8988T (cell line): ENCODE measurements at regions not wholly inside any gene's neighbourhood (a gene's known extent, or its start where the extent isn't known, plus 50 kb on each side); places are given as distances from the start of the nearest gene placed in this dataset.
A peak's percentile ranks its signal among the peaks of the same experiment; 100 is the strongest.
"Not testable (repeated sequence)": the region's sequence is repeated elsewhere in the genome, so short reads cannot be mapped to it uniquely, and the experiment has no call there.

ENCODE experiments used
- DNase-seq: peaks from one replicate; pipeline ENCODE4 v3.0.0; 2011

DNA sequence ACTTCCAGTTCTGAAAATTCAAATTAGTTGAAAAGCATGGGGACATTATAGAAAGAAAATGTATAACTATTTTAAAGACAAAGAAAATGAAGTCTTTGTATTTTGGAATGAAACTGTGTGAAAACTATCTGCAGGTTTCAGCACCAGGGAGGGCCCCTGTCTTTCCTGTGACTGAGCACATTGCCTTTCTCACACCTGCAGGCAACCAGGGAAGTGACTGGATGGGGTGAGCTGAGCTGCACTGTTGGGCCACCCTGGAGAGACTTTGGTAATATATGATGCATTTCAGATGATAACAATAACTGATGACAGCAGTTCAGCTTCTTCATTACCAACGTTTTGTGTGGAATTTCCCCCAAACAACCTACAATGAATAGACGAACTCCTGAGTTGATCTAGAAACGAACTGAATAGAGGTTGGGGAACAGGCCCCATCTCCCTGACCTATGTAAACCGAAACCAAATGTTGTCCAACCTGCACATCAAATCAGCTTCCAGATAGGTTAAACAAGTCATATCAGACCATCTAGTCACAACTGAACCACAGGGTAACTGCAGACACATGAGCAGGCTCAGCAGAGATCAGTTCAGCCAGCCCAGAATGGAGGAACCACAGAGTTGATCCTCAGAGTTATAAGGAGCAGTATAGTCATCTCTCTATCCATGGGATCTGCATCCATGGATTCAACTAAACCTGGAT is 1402.2 kb downstream of the RPIA start:
- DNase-seq, result not testable (repeated sequence)

DNA sequence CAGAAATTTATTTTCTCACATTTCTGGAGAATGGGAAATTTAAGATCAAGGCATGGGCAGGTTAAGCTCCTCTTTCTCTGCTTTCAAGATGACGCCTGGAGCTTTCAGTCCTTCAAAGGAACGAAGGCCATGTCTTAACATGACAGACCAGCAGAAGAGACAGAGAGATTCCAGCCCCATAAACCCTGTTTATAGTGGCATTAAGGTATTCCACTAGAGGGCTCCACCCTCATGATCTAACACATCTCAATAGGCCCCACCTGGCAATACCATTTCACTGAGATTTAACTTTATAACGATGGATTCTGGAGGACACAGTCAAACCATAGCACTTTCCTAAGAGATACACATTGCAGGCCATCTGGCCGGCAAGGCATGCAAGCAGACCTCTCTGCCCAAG is 1406.1 kb downstream of the RPIA start:
- not testable (repeated sequence) for DNase-seq

DNA sequence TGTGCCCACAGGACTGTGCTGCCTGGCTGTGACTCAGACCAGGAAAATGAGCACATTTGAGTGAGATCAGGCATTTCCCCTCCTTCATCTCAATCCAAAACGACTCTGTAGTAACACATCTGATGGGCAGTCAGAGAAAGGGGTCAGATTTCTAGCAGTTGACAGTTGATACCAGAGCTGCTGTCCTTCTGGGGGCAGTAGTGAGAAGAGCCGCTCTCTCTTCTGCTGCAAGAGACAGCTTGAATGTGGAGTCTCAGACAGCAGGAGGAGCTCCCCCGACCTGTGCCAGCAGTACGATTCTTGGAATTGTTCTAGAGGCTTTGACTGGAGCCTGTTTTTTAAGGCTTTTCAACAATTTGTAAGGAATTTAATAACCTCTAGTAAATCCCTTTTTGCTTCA is 1413.7 kb downstream of the RPIA start:
- not testable (repeated sequence) for DNase-seq

DNA sequence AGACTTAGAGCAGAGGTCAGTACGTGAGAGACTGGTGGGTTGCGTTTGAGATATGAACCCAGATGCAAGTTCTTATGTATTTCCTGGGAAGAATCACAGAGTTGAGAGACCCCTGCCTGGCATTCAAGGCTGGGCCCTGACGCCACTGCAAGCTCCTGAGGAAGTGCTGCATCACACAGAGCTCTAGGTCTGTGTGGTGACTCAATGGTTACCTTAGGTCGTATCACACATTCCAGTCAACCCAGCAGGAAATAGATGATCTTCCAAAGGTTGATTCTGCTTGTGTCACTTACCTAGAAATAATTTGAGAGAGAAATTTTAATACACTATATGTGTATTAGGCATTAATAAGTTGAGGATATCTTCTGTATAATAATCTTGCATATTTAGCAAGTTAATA is 1431.9 kb downstream of the RPIA start:
- not testable (repeated sequence) for DNase-seq

- DNase-seq, result not testable (repeated sequence)
Measured at GRCh38 chr2:90139046-90139445, 1447.6 kb downstream of the RPIA start.

DNA sequence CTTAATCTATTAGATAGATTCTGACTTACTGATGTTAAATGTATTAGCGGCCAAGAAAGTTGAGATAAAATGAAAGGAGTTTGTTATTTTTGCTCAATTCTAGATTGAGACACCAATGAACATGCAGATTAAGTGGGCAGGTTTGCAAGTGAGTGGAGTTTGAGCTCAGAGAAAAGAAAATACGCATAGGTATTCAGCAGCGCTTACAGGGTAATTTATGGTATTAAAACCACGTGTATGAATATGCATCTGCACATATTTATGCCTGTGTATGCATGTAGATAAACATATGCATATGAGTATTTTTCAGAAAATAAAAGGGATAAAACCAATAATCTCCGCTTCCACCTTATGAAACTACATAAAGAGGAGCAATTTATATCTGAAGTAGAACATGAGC is 1450.1 kb downstream of the RPIA start:
- DNase-seq, result not testable (repeated sequence)

DNA sequence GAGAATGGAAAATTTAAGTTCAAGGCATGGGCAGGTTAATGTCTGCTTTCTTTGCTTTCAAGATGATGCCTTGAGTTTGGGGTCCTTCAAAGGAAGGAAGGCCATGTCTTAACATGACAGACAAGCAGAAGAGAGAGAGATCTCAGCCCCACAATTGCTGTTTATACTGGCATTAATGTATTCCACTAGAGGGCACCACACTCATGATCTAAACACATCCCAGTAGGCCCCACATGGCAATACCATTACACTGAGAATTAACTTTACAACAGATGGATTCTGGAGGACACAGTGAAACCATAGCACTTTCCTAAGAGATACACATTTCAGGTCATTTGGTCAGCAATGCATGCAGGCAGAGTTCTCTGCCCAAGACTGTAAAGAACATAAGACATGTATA is 1460.3 kb downstream of the RPIA start:
- DNase-seq, result not testable (repeated sequence)

DNA sequence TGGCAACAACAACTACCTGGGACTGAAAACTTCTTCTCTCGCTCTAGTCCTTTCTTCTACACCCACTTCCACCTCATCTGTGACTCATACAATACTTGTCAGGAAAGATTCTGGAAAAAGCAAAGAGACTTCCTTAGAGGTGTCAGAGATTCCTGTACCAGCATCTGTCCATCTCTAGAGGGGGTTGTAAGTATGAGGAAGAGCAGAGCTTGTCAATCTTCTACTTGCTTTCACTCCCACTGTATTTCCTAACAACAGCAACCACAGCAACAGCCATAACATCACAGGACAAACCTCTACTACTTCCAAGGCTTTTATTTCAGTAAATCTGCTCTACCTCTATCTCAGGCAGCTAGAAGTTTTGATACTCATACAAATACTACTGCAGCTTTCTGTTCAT is 1479.5 kb downstream of the RPIA start:
- DNase-seq, result not testable (repeated sequence)

DNA sequence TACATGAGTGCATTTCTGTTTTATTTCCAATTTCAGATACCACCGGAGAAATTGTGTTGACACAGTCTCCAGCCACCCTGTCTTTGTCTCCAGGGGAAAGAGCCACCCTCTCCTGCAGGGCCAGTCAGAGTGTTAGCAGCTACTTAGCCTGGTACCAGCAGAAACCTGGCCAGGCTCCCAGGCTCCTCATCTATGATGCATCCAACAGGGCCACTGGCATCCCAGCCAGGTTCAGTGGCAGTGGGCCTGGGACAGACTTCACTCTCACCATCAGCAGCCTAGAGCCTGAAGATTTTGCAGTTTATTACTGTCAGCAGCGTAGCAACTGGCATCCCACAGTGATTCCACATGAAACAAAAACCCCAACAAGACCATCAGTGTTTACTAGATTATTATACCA is 1481.6 kb downstream of the RPIA start:
- DNase-seq, result not testable (repeated sequence)

- DNase-seq, result not testable (repeated sequence)
Measured at GRCh38 chr2:90179591-90179990, 1488.1 kb downstream of the RPIA start.

DNA sequence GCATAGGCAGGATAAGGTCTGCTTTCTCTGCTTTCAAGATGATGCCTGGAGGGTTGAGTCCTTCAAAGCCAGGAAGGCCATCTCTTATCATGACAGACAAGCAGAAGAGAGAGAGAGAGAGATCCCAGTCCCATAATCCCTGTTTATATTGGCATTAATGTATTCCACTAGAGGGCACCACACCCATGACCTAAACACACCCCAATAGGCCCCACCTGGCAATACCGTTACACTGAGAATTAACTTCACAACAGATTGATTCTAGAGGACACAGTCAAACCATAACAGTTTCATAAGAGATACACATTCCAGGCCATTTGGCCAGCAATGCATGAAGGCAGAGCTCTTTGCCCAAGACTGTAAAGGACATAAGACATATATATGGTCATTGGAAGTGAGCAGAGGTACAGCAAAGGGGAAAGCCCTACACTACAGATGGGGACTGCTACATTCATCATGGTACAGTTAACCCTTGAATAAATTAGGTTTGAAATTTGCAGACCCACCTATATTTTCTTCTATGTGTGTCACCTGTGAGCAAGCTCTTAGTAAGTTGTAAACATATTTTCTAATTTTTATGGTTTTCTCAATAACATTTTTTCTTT is 1516.1 kb downstream of the RPIA start:
- DNase-seq, result no peak

DNA sequence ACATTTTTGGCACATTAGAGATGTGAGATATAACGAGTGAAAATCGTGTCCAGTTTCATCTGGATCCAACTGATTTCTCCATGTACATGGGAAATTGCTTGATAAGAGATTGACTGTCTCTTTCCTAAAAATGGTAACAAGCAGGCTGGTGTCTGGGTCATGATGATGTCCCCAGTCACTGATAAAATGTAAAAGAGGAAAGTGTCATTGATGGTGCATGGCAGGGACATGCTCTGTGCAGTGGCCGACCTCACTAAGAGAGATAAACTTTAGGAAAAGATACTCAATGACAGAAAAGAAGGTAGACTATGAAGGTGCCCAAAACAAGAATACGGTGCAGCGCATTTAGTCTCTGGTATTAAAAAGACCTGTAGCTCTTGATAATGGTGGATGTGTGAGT is 1517.5 kb downstream of the RPIA start:
- no peak for DNase-seq

DNA sequence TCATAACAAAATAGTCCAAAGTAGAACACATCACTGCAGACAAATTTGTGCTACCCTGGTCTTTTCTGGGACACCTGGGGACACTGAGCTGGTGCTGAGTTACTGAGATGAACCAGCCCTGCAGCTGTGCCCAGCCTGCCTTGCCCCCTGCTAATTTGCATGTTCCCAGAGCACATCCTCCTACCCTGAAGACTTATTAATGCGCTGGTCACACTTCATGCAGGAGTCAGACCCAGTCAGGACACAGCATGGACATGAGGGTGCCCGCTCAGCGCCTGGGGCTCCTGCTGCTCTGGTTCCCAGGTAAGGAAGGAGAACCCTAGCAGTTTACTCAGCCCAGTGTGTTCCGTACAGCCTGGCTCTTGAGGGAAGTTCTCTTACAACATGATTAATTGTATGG is 1518.3 kb downstream of the RPIA start:
- DNase-seq, result no peak

DNA sequence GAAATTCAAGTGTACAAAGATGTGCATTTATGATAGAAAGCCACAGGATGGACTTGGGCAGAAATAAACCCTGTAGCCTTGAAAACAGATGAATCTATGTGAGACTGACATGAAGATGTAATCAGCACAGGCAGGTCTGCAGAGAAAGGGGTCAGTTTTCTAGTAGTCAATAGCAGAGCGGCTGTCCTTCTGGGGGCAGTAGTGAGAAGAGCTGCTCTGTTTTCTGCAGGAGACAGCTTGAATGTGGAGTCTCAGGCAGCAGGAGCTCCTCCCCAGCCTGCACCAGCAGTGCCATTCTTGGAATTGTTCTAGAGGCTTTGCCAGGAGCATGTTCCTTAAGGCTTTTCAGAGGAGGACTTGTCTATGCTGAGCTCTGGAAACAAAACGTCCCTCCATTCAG is 1524.4 kb downstream of the RPIA start:
- DNase-seq, result not testable (repeated sequence)

- not testable (repeated sequence) for DNase-seq
Measured at GRCh38 chr2:90216801-90217200, 1525.3 kb downstream of the RPIA start.

DNA sequence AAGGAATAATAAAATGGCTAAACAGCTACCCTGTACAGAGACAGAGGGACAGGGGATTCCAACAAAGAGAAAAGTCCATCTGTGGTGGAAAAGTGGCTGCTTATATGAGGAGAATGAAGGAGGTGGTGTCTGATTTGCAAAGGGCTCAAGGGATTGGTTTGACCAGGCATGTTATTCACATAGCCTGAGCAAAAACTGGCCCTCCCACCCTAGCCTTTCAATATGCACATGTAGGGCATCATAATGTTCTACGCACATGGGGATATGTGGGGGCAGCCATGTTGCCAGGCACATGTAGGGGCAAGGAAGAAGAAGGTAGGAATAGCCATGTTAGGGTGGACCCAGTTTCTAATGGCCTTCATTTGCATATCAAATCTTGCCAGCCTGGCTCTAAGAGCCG is 1527.1 kb downstream of the RPIA start:
- DNase-seq, result not testable (repeated sequence)

GRCh38 chr2:90220623-90221299 is 1529.3 kb downstream of the RPIA start:
- not testable (repeated sequence) for DNase-seq

DNA sequence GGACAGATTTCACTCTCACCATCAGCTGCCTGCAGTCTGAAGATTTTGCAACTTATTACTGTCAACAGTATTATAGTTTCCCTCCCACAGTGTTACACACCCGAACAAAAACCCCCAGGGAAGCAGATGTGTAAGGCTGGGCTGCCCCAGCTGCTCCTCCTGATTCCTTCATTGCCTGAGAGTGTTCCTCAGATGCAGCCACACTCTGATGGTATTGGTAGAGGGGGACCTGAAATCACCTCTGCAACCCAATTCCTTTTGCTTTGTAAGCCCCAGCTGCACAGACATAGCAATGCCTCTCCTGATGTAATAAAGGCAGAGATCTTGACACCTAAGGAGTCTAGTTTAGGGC is 1529.8 kb downstream of the RPIA start:
- DNase-seq, result no peak

DNA sequence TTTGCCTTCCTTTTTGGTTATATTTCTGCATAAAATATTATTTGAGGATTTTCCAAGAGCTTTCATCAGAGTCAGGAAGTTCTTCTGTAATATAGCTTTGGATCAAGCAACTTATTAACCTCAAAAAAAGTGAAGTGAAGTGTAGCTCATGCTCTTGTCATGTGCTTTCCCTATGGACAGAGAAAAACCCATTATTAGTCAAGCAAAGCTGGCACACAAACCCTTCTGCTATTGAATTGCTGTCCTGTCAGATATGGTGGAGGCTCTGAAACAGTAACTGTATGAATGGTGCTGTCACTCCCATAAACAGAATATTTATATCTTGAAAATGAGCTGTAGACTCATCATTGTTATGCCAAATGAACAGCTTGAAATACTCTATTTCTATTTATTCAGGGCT is 1533.3 kb downstream of the RPIA start:
- not testable (repeated sequence) for DNase-seq

DNA sequence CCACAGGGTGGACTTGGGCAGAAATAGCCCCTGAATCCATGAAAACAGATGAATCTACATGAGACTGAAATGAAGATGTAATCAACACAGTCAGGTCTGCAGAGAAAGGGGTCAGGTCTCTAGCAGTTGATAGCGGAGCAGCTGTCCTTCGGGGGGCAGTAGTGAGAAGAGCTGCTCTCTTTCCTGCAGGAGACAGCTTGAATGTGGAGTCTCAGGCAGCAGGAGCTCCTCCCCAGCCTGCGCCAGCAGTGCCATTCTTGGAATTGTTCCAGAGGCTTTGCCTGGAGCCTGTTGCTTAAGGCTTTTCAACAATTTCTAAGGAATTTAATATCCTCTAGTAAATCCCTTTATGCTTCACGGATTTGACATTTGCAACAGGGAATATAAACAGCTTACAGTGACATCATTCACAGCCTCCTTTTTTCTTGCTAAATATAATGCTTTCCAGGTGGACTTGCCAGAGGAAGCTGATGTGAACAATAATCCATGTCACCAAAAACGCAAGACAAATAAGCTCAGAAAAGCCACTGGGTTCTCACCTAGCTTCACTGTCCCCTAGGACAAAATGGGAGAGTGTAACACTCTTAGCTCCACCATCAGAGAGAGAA is 1535.1 kb downstream of the RPIA start:
- DNase-seq, result not testable (repeated sequence)

GRCh38 chr2:90231199-90231598 is 1539.7 kb downstream of the RPIA start:
- DNase-seq, result not testable (repeated sequence)

- not testable (repeated sequence) for DNase-seq
Measured at GRCh38 chr2:90235452-90235851, 1544.0 kb downstream of the RPIA start.

DNA sequence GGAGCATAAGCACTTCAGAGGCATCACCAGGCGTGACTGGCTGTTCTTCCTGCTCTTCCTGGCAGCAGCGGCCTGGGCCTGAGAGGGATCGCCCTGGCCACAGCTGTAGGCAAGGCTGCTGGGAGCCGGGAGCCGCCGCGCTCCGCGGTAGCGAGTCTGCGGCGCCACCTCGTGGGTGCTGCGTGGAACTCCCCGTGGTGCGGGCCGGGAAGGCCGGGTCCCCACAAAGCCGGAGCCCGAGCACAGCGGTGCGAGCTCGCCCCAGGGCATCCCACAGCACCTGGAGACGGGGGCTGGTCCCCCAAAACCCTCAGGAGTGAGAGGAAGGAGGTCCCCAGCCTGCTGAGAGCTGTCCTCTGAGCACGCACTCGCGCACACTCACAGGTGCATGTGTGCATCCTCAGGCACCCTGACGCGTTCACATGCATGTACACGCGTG is 1546.5 kb downstream of the RPIA start:
- DNase-seq, result peak; percentile 14
